SK-N-SH (cell line): ENCODE measurements at regions not wholly inside any gene's neighbourhood (a gene's known extent, or its start where the extent isn't known, plus 50 kb on each side); places are given as distances from the start of the nearest gene placed in this dataset.

Experiments used
- CTCF ChIA-PET: fragments of 300-600, 350-600 bp; formaldehyde crosslinking; extraction: SDS; loops from one replicate; lab custom pipeline; 2021; lab: Yijun Ruan, JAX
- POLR2A ChIA-PET: fragments of 350-600 bp; sonication (Branson Sonifier 250); formaldehyde crosslinking; extraction: SDS; loops from one replicate; lab custom pipeline; 2020; ENCODE audit warnings: antibody characterized with exemption, inconsistent platforms; lab: Yijun Ruan, JAX
- DNase-seq: peaks from one replicate; pipeline ENCODE4 v3.0.0; 2012
- H2AFZ ChIP-seq: fragments of 200-600 bp; sonication (generic); 2 replicates; pipeline ENCODE4 v1.8.1; 2016; ENCODE audit warnings: antibody characterized with exemption, mild to moderate bottlenecking, low read depth
- H3F3A ChIP-seq: fragments of 200-600 bp; sonication (generic); replicated peaks from 2 replicates; pipeline ENCODE3; 2016; ENCODE audit warnings: antibody characterized with exemption, mild to moderate bottlenecking; ENCODE audit not compliant: insufficient read depth
- H3K27ac ChIP-seq, 2 experiments: fragments of 200-500 bp in 1 of 2; fragments of 200-600 bp in 1 of 2; sonication (Bioruptor generic) in 1 of 2; sonication (generic), shearing (Covaris generic) in 1 of 2; 2 replicates each; pipeline versions ENCODE4 v1.5.1 to v1.6.1; 2014 to 2016; ENCODE audit warnings: low read depth in 2 of 2, inconsistent platforms in 1 of 2, low read length in 1 of 2, mild to moderate bottlenecking in 1 of 2, mixed read lengths in 1 of 2
- H3K27me3 ChIP-seq: fragments of 200-600 bp; sonication (generic), shearing (Covaris generic); 2 replicates; pipeline ENCODE4 v1.6.1; 2016; ENCODE audit warnings: mixed run types; ENCODE audit not compliant: insufficient read depth
- H3K36me3 ChIP-seq, 2 experiments: fragments of 200-500 bp in 1 of 2; fragments of 200-600 bp in 1 of 2; sonication (Bioruptor generic) in 1 of 2; sonication (generic) in 1 of 2; replicated peaks in 1 of 2; 2 replicates each; pipeline versions ENCODE3 to v1.5.1; 2014 to 2016; ENCODE audit warnings: low read length in 1 of 2, mild to moderate bottlenecking in 1 of 2; ENCODE audit not compliant: insufficient read depth in 2 of 2, control insufficient read depth in 1 of 2
- H3K4me1 ChIP-seq, 2 experiments: fragments of 200-500 bp in 1 of 2; fragments of 200-600 bp in 1 of 2; sonication (Bioruptor generic) in 1 of 2; sonication (generic), shearing (Covaris generic) in 1 of 2; 2 replicates each; pipeline versions ENCODE4 v1.5.1 to v1.6.1; 2014 to 2016; ENCODE audit warnings: low read depth in 1 of 2, low read length in 1 of 2, mixed run types in 1 of 2; ENCODE audit not compliant: insufficient read depth in 2 of 2, control insufficient read depth in 1 of 2
- H3K4me2 ChIP-seq: fragments of 200-600 bp; sonication (generic), shearing (Covaris generic); 2 replicates; pipeline ENCODE4 v1.6.1; 2017; ENCODE audit warnings: mixed run types
- H3K4me3 ChIP-seq, 2 experiments: fragments of 200-500 bp in 1 of 2; fragments of 200-600 bp in 1 of 2; sonication (Bioruptor generic) in 1 of 2; sonication (generic), shearing (Covaris generic) in 1 of 2; 2 replicates each; pipeline versions ENCODE4 v1.5.1 to v1.8.1; 2014 to 2016; ENCODE audit warnings: low read depth in 2 of 2, inconsistent platforms in 1 of 2, low read length in 1 of 2, mild to moderate bottlenecking in 1 of 2, mixed read lengths in 1 of 2, moderate library complexity in 1 of 2
- H3K79me2 ChIP-seq: fragments of 200-600 bp; sonication (generic); 2 replicates; pipeline ENCODE4 v1.8.1; 2017; ENCODE audit warnings: mild to moderate bottlenecking; ENCODE audit not compliant: insufficient read depth
- H3K9ac ChIP-seq: fragments of 200-600 bp; sonication (generic); 2 replicates; pipeline ENCODE4 v1.6.1; 2017; ENCODE audit warnings: mixed run types
- H3K9me2 ChIP-seq: fragments of 200-600 bp; sonication (generic); 2 replicates; pipeline ENCODE4 v1.6.1; 2017; ENCODE audit warnings: mixed run types
- H3K9me3 ChIP-seq: fragments of 200-600 bp; sonication (generic); 2 replicates; pipeline ENCODE4 v1.6.1; 2017; ENCODE audit warnings: mixed run types, mild to moderate bottlenecking, moderate library complexity
- H4K20me1 ChIP-seq: fragments of 200-600 bp; sonication (generic); 2 replicates; pipeline ENCODE4 v1.6.1; 2017; ENCODE audit warnings: mild to moderate bottlenecking, mixed run types; ENCODE audit not compliant: insufficient read depth
- CHD2 ChIP-seq: fragments of 150-350 bp; IDR thresholded peaks from 2 replicates; pipeline ENCODE4 v1.6.1; 2018; ENCODE audit warnings: low read length; ENCODE audit not compliant: partially characterized antibody
- EP300 ChIP-seq, 2 experiments: IDR thresholded peaks; 2 replicates each; pipeline versions ENCODE4 v1.4.0 to v1.6.1; 2012; ENCODE audit warnings: borderline replicate concordance in 1 of 2, low read depth in 1 of 2, low read length in 1 of 2
- EZH2phosphoT487 ChIP-seq: fragments of 200-600 bp; sonication (generic); IDR thresholded peaks from 2 replicates; pipeline ENCODE4 v1.6.1; 2017; ENCODE audit warnings: low read depth, mixed run types, mild to moderate bottlenecking, antibody characterized with exemption, moderate library complexity, borderline replicate concordance
- FOXM1 ChIP-seq: IDR thresholded peaks from 2 replicates; pipeline ENCODE4 v1.4.0; 2012; ENCODE audit warnings: low read depth, mild to moderate bottlenecking
- GATA2 ChIP-seq: sonication (generic); formaldehyde crosslinking; IDR thresholded peaks from 2 replicates; pipeline ENCODE4 v1.5.0; 2020; ENCODE audit warnings: mild to moderate bottlenecking, missing genetic modification reagents
- IRF3 ChIP-seq: fragments of 150-350 bp; IDR thresholded peaks from 2 replicates; pipeline ENCODE4 v1.6.1; 2016; ENCODE audit warnings: mild to moderate bottlenecking, low read depth, low read length
- MEF2A ChIP-seq: IDR thresholded peaks from 2 replicates; pipeline ENCODE4 v1.4.0; 2012; ENCODE audit warnings: low read depth, borderline replicate concordance
- RXRA ChIP-seq: IDR thresholded peaks from 2 replicates; pipeline ENCODE4 v1.4.0; 2012; ENCODE audit warnings: low read depth, mild to moderate bottlenecking, borderline replicate concordance
- SMC3 ChIP-seq: IDR thresholded peaks from 2 replicates; pipeline ENCODE4 v1.6.1; 2012; ENCODE audit warnings: low read depth, low read length, improper control_type of control experiment
- WGBS: methylation state at CpG from one replicate; pipeline ENCODE4 v1.1.6; 2017; ENCODE audit warnings: low lambda C conversion rate; 5-methylcytosine and 5-hydroxymethylcytosine counted together
- TF ChIP-seq, protein P1 (sequence below): IDR thresholded peaks from 2 replicates; pipeline ENCODE4; 2012
- TF ChIP-seq, protein P2 (sequence below): IDR thresholded peaks from 2 replicates; pipeline ENCODE4 v1.4.0; 2012; ENCODE audit warnings: low read depth

DNA sequence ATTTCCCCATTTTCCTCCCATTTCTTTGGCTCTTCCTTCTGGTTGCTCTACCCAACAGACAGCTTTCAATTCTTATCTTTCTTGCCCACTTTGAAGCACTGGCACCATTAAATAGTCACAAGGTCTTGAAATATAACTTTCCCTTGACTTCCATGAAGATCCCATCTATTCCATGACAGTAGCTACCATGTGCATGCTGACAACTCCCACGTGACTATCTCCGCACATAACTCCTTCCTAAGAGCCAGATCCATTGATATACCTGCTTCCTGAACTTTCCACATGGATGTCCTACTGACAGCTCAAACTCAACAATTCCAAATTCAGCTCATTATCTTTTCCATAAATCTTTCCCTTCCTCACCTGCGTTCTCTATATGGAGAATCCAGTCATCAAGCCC is 101.4 kb downstream of the RIN2 start:
- H3K27ac ChIP-seq: no peak overlapping the region
- POLR2A ChIA-PET: no interaction called here
- no peaks in the 10 kb centered on the region for H3K9me2 ChIP-seq

GRCh38 chr20:19860737-19861136 is 102.7 kb downstream of the RIN2 start:
- no peak overlapping the region for H3K4me3 ChIP-seq
- H3K9me2 ChIP-seq: no peaks in the 10 kb centered on the region
- no peaks in the 10 kb centered on the region for H3K9me3 ChIP-seq
- no peaks in the 10 kb centered on the region for H4K20me1 ChIP-seq
- no peaks in the 10 kb centered on the region for H3K4me1 ChIP-seq
- H3K36me3 ChIP-seq: no peaks in the 10 kb centered on the region
- no peaks in the 10 kb centered on the region for H3K27me3 ChIP-seq
- H2AFZ ChIP-seq: no peak overlapping the region
- H3K27ac ChIP-seq: no peak overlapping the region
- POLR2A ChIA-PET: no interaction called here
- no peaks in the 10 kb centered on the region for H3K79me2 ChIP-seq
- no peak overlapping the region for H3K9ac ChIP-seq
- no peaks in the 10 kb centered on the region for H3F3A ChIP-seq
- WGBS: 47% methylated on average over 2 of the region's 2 CpGs
- CTCF ChIA-PET: no interaction called here
- DNase-seq: no peak
- no peak for TF ChIP-seq MEF2A
- no peak for TF ChIP-seq SMC3
- TF ChIP-seq, protein P1, sequence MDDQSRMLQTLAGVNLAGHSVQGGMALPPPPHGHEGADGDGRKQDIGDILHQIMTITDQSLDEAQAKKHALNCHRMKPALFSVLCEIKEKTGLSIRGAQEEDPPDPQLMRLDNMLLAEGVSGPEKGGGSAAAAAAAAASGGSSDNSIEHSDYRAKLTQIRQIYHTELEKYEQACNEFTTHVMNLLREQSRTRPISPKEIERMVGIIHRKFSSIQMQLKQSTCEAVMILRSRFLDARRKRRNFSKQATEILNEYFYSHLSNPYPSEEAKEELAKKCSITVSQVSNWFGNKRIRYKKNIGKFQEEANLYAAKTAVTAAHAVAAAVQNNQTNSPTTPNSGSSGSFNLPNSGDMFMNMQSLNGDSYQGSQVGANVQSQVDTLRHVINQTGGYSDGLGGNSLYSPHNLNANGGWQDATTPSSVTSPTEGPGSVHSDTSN: no peak
- TF ChIP-seq GATA2 (CRISPR knock-in tag): no peak
- TF ChIP-seq, protein P2, sequence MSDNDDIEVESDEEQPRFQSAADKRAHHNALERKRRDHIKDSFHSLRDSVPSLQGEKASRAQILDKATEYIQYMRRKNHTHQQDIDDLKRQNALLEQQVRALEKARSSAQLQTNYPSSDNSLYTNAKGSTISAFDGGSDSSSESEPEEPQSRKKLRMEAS: no peak
- no peak for TF ChIP-seq EP300 (IDR thresholded peaks at IDR 0.05; ENCODE audit: borderline replicate concordance in 1 of 2, low read depth in 1 of 2, low read length in 1 of 2)
- no peak for TF ChIP-seq IRF3
- no peak for TF ChIP-seq EZH2phosphoT487
- no peak overlapping the region for H3K4me2 ChIP-seq

More for the DNA sequence above, 101.4 kb downstream of the RIN2 start:
- Histone ChIP-seq H3K9me3 (no peaks in the 10 kb centered on the region), H3K4me3 (no peak overlapping the region), H3K4me1 (no peaks in the 10 kb centered on the region), H4K20me1 (no peaks in the 10 kb centered on the region), H3K36me3 (no peaks in the 10 kb centered on the region), H3K4me2 (no peak overlapping the region), H3K9ac (no peak overlapping the region), H3K27me3 (no peaks in the 10 kb centered on the region), H3F3A (no peaks in the 10 kb centered on the region), H3K79me2 (no peaks in the 10 kb centered on the region), H2AFZ (no peak overlapping the region)
- 93% methylated on average over 3 of the region's 3 CpGs for WGBS
- TF ChIP-seq FOXM1 (no peak), CHD2 (no peak), IRF3 (no peak), RXRA (no peak), GATA2 (CRISPR knock-in tag) (no peak)
- DNase-seq: no peak
- CTCF ChIA-PET: no interaction called here
